AG20443 (cell line): ENCODE measurements at regions not wholly inside any gene's neighbourhood (a gene's known extent, or its start where the extent isn't known, plus 50 kb on each side); places are given as distances from the start of the nearest gene placed in this dataset.
A peak's percentile ranks its signal among the peaks of the same experiment; 100 is the strongest.
"Not testable (repeated sequence)": the region's sequence is repeated elsewhere in the genome, so short reads cannot be mapped to it uniquely, and the experiment has no call there.

ENCODE experiments used
- DNase-seq: peaks from one replicate; pipeline ENCODE4 v3.0.0; 2012; ENCODE audit warnings: low spot score, mixed read lengths

- DNase-seq, result no peak
These were observed 105.6 kb upstream of the ZBTB20 start for GRCh38 chr3:115252679-115253078.

DNA sequence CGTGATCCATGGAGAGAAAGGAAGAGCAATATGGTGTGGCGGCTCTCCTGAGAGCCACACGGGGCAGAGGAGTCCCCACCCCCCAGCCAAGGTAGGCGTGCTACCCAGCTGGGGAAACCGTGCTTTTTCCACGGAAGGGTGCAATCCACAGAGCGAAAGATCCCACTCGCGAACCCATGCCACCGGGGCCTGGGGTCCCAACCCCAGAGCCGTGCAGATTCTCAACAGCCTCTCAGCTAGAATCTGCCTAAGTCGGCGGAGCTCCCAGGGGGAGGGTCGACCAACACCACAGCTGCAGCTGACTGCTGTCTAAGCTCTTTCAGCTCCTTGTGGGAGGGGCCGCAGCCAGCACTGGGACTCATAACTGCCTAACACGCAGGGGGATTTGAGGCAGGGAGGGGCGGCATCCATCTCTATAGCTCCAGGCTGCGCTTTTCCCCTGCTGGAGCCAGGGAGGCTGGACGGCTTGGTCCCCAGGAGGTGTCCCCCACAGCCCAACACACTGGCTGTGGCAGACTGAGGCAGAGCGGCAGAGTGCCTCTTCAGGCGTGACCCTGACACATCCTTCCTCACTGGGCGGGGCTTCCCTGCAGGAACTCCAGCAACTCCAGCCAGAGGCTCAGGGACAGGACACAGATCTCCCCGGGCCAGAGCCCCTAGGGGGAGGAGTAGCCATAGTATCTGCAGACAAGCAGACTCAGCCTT lies 107.6 kb upstream of the ZBTB20 start:
- DNase-seq, result no peak

DNA sequence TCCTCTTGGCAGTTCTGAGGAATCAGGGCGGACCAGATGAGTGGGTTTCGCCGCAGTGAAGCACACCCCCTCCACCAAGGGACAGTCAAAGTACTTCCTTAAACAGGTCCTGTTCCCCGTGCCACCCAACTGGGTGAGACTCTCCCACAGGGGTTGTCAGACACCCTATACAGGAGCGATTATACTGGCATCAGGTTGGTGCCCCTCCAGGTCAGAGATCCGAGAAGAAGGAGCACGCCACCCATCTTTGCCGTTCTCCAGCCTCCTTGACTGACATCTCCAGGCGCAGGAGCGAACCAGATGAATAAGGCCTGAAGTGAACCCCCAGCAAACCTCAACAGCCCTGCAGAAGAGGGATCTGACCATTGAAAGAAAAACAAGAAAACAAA lies 108.1 kb upstream of the ZBTB20 start:
- no peak for DNase-seq

- no peak for DNase-seq
These were observed 123.8 kb upstream of the ZBTB20 start for GRCh38 chr3:115270849-115271248.

GRCh38 chr3:115272036-115272824 lies 125.1 kb upstream of the ZBTB20 start:
- peak; percentile 62 for DNase-seq

DNA sequence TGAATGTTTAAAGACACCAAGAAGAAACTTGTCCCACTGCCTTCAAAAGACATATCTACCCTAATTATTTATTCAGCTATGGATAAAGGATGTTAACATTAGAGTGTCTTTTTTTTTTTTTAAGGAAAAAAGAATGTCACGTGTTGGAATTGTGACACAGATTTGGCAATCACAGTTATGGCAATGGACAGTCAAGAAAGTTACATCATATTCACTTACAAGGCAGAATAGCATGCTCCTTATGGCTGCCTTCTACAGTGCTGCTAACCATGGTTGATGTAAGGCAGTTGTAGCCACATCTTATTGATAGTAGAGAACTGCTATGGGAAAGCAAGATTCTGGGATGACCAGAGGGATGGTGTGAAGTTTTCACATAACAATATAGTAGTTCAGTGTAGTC lies 128.8 kb upstream of the ZBTB20 start:
- DNase-seq, result peak; percentile 32

DNA sequence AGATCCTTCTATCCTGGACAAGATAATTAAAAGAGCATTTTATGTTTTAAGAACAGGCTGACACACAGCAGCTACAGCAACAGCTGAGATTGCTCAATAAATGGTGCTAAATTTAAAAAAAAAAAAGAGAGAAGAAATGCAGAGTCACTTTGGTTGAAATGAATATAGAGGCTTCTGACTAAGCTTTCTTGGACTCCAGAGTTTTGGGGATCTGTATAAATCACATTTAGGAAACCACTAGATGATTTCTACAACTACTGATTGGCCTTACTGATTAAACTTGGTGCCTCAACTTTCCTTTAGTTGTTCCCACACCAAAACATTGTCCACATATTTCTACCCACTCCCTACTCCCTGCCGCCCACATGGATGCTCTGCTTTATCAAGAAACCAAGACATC lies 132.9 kb upstream of the ZBTB20 start:
- peak; percentile 55 for DNase-seq

GRCh38 chr3:115280506-115280905 lies 133.4 kb upstream of the ZBTB20 start:
- no peak for DNase-seq

- DNase-seq, result no peak
These were observed 134.9 kb upstream of the ZBTB20 start for GRCh38 chr3:115281697-115282675.

DNA sequence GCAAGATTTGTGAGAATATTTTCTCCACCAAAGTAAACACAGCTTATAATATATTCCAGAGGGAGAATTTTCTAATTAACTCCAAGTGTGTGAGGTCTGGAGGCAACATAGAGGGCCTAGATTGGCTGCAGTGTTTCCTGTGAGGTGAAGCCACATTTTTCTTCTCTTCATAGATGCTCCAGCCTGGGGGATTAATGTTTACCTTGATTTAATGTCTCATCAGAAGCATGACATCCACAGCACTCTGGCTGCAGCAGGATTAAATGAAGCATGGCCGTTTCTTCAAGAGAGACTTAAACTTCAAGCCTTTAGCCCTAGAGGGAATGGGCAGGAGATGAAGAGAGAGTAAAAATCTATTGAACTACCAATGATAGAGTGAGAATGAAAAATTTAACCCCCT lies 137.9 kb upstream of the ZBTB20 start:
- no peak for DNase-seq

GRCh38 chr3:115286529-115287197 lies 139.6 kb upstream of the ZBTB20 start:
- DNase-seq, result no peak

DNA sequence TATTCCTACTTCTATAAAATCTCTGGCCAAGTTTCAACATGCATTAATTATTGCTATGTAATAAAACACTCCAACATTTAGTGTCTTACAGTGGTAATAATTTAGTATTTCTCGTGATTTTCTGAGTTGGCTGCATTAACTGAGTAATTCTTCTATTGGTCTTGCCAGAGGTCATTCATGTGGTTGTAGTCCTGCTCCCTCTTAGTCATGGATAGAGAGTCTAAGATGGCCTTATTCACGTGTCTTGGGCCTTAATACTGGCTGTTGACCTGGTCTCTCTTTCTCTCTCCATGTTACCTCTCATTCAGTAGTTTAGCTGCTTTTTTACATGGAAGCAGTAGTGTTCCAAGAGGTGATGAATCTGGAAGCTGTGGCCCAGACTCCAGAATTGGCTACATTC lies 140.1 kb upstream of the ZBTB20 start:
- DNase-seq, result no peak

GRCh38 chr3:115292131-115292530 lies 145.0 kb upstream of the ZBTB20 start:
- DNase-seq, result no peak

DNA sequence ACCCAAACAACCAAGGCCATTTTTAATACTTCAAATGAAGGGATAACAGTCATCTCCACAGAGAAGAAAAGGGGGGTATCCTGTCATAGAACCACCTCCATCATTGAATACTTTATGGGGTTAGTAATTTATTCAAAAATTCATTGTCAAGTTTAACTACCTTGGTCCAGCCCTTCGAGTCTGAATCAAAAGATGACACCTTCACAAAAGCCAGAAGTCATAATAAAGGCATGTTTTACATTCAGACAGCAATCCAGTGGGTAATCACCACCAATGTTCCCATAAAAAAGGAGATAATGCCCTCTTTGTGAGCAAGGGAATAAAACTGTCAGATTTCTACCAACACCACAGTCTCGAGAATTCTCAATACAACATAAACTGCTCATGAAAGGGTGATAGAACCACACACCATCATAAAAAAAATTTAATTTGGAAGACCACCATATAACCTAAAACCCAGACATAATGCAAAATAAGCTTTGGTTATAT lies 145.6 kb upstream of the ZBTB20 start:
- DNase-seq, result no peak

- DNase-seq, result peak; percentile 20
These were observed 146.2 kb upstream of the ZBTB20 start for GRCh38 chr3:115293321-115293720.

DNA sequence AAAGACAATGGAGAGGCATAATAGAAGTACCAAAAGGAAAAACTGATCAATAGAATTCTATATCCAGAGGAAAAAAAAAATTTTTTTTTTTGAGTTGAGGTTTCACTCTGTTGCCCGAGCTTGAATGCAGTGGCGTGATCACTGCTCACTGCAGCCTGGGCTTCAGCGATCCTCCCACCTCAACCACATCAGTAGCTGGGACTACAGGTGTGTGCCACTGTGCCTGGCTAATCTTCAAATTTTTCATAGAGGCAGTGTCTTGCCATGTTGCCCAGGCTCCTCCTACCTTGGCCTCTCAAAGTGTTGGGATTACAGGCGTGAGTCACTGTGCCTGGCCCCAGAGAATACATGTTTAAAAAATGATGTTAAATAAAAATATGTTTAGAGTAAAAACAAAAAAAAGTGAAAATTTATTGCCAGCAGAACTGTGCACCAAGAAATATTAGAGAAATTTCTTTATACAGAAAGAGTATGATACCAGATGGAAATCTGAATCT lies 154.3 kb upstream of the ZBTB20 start:
- DNase-seq, result no peak

- DNase-seq, result not testable (repeated sequence)
These were observed 170.9 kb upstream of the ZBTB20 start for GRCh38 chr3:115317953-115318352.

DNA sequence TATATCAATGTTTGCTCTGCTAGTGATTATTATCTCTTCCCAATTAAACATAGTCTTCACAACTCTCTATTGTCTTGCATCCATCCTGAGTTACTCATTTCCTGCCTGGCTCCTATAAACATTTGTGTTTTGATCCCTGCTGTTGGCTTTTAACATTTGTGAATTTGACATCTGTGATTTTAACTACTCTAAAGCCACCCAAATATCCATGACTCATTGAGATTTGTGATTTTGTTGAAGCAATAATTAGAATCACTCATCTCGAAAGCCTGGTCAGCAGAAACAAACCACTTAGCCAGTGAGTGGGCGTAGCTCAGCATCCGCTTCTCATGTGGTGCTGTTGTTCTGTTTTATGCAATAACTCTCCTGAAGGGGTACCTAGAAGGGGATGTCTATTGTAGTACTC lies 174.3 kb upstream of the ZBTB20 start:
- peak; percentile 52 for DNase-seq

DNA sequence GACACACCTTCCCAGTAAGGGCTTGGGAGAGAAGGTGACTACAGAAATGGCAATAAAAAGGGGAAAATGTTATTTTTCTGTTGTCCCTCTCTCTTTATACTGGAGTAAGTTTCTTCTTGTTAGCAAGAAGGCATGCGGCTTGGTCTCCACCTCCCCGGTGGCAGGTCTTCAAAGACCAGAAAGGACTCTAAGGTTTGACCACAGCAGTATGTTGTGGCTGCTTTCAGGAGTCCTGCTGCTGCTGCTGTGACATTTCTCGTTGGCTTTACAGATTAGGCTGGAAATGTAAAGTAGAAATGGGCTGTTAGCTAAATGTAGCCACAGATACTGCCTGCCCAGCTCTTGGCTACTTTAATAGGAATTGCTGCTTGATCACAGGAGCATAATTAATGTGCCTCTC lies 175.8 kb upstream of the ZBTB20 start:
- DNase-seq, result no peak

DNA sequence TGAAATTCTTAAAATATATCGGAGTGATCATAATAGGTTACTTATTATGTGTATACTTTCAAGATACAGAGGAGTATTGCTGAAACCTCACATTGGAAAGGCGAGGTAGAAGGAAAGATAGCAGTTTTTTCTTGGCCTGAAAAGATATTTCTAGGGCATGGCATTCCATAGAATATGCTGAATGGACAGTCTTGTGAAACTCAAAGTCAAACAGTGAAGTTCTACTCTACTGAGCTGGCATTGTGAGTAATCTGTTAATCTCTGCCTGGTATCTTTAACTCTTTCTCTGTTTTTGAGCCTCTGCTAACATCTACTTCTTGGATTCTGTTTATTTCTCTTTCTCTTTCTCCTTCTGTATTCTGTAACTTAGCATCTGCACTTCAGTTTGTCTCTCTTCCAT lies 176.3 kb upstream of the ZBTB20 start:
- DNase-seq, result no peak

- no peak for DNase-seq
These were observed 177.0 kb upstream of the ZBTB20 start for GRCh38 chr3:115324056-115324455.

- peak; percentile 37 for DNase-seq
These were observed 178.5 kb upstream of the ZBTB20 start for GRCh38 chr3:115325539-115325938.
